Frontal cortex (tissue), 3 donors: ENCODE measurements at regions not wholly inside any gene's neighbourhood (a gene's known extent, or its start where the extent isn't known, plus 50 kb on each side); places are given as distances from the start of the nearest gene placed in this dataset.

Source experiments
- DNase-seq, 2 donors: peaks; one replicate each; pipeline ENCODE4 v3.0.0; 2012; ENCODE audit warnings: low spot score in 2 of 2
- FAIRE-seq: peaks from 2 replicates; lab custom pipeline; 2012; peaks lifted over from hg19 to GRCh38; lab: Jason Lieb, UNC
- donor health status: control.
- donor health status: control.
- donor health status: control.

DNA sequence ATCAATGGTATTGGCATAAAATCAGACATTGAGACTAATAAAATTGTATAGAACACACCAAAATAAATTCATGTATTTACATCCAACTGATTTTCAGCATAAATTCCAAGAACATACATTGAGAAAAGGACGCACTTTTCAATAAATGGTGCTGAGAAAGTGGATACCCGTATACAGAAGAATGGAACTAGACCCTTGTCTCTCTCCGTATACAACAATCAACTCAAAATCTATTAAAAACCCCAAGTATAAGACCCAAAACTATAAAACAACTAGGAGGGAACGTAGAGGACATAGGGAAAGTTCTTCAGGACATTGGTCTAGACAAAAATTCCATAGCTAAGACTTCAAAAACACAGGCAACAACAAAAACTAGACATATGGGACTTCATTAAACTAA, 97.4 kb downstream of the GGTLC2 start:
- no peak for DNase-seq
- FAIRE-seq = no peak

DNA sequence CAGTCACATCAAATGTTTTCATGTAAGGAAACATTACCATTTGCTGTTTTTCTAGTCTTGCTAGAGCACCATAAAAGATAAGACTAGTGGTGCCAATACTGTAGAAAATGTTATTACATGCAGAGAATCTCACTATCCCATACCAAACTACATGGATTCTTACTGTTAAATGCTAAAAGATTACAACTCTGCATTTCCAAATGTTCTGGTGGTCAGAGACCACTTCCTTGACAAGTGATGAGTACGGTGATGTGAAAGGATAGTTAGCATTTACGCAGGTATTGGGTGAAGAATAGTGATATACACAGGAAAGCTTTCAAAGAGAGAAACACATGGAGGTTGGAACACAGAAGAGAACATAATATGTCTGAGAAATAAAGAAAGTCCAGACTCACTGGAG, 98.2 kb downstream of the GGTLC2 start:
- no peak for DNase-seq
- FAIRE-seq = no peak

DNA sequence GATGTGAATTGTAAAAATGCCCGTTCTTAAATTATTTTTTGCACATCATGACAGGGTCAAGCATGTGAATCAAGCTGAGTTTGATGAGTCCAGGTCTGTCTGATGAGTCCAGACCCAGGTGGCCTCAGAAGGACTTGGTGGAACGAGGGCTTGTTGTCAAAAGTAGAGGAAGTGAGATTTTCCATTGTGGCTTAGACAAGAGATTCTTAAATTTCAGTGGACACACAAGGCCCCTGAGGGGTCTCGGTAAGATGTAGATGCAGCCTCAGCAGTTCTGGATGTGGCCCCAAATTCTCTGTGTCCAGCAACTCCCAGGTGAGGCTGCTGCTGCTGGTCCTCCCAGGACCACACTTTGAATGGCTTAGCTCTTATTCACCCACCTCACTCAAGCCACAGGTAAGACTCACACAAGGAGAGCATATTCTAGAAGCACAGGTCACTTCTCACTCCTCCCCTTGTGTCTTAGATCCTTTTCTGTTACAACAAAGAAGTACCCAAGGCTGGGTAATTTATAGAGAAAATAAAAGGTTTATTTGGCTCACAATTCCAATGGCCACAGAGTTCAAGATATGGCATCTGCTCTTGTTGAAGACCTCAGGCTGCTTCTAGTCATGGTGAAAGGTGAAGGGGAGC, 98.8 kb downstream of the GGTLC2 start:
- DNase-seq (no peak), FAIRE-seq (no peak)

DNA sequence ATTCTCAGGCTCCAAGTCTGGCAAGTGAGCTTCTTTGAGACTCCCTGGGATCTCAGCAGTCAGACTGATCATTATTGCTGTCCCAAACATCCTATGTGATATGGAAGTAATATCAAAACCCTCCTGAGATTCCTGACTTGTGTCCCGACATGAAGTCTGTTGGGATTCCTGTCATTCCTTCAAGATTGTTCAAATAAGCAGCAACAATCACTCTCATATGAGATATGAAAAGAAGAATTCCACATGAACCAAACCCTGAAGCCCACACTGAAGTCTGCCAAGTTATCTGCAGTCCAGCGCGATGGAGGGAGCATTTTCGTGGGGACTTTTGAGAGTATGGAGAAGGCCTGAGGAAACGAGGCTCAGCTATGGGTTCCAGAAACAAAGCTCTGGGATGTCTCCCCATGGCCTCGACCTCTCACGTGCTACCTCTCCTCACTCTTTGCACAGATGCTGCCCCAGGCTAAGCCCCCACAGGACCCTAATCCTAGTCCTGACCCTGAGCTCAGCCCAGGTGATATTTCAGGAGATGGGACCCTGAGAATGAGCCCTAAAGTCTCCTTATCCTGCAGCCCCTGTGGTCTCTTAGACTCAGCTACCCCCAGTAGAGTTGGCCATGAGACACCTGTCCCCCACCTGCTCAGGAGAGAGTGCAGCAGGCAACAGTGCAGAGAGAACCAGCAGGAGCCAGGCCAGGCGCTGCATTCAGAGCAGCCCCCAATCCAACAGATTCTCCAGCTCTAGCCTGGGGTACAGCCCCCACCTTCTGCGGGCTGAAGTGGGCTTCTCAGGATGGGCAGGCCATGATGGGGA, 100.2 kb downstream of the GGTLC2 start:
- no peak for FAIRE-seq
- DNase-seq = no peak

DNA sequence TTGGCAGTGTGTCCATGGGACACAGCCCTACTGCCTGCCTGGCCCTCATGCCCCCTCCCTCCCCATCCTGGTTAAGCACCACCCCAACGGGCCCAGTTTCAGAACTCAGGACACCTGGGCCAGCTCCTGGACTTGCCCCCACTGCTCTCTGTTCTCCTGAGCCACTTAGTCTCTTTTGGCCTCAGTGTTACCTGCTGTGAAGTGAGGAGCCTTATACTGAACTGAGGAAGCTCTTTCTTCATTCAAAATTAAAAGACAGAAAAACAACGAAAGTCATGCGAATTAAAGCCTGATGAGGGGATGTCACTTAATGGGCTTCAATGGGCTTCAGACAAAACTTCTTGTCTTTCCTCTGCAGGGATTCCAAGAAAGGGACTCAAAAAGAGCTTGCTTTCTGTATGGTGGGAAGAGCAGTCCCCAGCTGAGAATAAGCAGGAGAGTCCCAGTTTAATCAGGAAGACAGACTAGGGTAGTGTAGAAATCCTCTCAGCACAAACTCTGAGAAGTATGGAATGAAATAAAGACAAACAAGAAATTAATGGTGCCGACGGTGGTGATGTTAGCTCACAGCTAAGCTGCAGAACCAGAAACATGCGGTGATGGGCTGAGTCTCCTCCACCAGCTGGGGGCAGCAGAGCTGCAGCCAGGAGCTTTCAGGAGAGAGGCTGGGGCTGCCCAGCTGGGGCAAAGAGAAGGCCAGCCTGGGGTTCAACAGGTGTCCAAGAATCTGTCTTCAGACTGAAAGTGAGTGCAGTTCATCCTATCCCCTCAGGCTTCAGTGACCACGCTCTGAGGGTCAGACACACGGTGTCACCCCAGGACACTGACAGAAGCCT, 101.0 kb downstream of the GGTLC2 start:
- DNase-seq (no peak), FAIRE-seq (no peak)

DNA sequence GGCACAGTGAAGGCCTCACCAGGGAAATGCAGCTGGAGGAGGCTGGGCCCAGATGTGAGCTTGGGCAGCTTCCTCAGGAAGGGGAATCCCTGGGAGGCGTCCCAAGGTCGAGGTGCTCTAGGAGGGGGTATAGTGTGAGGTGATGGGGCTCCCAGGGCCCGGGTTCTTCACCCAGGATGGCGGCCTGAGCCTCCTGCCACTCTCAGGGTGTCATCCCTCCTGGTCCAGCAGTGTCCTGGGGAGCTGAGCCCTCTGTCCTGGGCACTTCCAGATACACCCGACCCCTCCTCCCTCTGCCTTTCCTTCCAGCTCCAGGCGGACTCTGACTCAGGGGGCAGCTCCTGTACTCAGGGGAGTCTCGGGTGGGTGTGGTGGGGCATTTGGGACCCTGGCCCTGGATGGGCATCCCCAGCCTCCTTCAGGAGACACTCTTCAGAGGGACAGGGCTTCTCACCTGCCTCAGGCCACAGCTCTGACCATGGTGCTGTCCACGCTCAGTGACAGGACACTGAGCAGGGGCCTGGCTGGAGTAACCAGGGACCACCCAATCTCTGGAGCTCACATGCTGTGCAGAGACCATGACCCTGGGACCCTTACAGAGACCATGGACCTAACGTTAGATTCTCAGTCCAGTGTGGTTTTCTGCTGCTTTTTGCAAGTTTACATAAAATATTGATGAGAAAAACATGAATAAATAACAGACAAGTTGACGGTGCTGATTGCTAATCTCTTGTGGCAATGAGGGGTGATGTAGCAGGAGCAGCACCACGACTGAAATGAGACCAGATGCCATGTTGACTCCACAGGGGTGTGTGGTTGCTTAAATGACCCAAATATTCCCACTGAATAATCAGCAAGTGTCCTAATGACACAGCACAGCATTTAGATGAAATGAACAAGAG, 101.9 kb downstream of the GGTLC2 start:
- DNase-seq (no peak), FAIRE-seq (no peak)

DNA sequence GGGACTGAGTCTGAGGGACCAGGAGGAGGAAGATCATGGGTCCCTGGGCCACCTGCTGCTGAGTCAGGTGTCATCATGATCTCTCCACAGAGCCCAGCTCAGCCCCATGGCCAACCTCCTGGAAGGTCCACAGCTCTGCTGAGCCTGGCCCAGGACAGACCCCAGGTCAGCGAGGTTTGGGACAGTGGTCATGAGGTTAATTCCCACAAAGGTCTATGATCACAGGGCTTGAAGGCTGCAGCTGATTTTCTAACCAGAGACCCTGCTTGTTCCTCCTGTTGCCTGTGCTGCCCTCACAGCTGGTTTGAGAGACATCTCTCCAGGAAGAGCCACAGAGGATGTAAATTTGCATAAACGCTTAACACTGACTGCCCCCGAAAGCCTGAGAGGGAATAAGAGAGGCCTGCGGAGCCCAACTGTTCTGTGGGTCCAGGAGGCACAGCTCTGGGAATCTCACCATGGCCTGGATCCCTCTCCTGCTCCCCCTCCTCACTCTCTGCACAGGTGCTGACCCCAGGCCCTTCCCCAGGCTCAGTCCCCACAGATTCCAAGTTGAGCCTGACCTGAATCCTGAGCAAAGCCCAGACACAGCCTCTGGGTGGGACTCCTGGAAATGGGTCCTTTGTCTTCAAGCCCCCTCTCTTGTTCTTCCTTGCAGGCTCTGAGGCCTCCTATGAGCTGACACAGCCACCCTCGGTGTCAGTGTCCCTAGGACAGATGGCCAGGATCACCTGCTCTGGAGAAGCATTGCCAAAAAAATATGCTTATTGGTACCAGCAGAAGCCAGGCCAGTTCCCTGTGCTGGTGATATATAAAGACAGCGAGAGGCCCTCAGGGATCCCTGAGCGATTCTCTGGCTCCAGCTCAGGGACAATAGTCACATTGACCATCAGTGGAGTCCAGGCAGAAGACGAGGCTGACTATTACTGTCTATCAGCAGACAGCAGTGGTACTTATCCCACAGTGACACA, 102.8 kb downstream of the GGTLC2 start:
- FAIRE-seq = no peak
- no peak for DNase-seq

DNA sequence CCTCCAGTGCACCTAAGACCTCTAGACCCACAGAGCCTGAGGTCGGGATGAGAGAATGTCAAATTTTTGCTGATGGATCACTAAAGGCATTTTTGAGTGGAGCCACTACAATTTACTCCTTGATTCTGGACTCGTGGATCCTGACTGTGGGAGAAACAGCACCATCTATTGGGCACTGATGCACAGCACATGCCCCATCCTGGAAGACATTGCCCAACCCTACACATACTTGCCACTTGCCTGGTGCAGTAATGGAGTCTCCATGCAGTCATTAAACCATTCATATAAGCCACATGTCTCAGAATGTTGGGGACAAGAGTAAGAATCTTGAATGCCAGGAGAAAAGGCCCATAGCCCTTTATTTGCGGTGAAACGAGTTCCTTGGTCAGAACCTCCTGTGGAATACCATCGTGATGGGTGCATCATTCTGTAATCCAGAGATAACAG, 103.9 kb downstream of the GGTLC2 start:
- FAIRE-seq = peak; percentile 24
- peak; percentile 16 to 26 for DNase-seq

DNA sequence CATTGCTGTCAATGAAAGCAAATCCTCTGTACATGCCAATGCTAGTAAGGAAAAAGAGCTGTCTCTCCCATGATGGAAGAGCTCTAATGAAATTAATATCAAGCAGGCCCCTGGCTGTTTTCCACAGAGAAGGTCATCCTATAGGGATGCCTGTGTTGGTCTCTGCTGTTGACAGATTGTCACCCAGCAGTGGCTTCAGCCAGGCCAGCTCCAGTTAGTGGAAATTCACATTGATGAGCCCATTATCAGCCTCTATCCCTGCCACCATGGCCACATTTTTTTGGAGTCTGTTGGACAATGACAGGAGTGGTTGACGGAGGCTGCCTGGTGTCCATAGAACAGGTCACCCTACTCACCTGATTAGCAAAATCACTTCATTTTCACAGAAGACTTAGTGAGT, 104.3 kb downstream of the GGTLC2 start:
- DNase-seq (no peak), FAIRE-seq (no peak)

DNA sequence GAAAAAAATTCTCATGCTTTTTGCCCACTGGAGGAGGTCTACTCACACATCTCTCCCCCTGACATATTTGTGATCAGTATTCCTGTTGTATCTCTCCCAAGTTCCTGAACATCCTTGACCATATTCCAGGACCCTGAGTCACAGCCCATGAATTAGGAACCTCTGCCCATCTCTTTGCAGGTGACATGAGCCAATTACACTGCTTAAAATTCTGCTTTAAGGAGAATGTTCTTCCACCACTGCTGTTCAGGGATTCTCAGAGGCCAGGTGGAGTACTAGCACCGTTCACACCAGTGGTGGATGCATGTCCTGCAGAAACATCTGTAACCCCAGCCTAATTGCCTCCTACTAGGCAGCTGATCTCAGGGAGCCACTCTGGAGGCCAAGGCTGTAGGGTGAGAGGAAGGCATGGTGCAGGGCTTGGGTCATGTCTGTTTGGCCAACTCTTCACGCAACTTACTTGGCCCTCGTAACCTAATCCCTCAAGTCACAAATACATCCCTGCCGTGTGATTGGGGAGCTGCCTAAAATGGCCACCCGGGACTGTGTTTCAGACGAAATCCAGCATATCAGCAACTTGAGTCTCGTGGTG, 104.8 kb downstream of the GGTLC2 start:
- FAIRE-seq (no peak), DNase-seq (no peak)

DNA sequence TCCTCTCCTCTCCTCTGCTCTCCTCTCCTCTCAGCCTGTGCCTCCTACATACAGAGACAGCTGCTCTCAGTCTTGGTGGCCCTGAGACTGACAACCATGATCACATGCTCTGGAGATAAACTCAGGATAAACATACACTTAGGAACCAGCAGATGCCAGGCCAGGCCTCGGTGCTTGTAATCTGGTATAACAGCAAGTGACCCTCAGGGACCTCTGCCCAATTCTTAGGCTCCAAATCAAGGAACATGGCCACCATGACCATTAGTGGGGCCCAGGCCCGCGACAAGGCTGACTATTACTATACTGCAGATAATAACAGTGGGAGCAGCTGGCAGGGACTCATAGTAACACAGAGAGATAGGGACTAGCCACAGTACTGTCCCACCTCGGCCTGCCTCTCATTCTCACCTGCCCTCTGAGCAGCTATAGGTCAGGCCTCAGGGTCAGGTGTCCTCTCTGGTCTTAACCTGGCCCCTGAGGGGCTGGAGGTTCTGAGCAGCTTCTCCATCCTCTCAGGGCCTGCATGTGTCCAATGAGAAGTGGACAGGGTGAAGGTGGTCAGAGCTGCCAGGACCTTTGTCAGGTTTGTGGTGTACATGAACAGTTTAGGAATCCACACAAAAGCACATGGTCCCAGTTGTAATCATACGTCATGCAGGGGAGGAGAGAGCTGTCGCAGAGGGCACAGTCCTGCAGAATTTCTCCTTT, 106.1 kb downstream of the GGTLC2 start:
- FAIRE-seq = no peak

DNA sequence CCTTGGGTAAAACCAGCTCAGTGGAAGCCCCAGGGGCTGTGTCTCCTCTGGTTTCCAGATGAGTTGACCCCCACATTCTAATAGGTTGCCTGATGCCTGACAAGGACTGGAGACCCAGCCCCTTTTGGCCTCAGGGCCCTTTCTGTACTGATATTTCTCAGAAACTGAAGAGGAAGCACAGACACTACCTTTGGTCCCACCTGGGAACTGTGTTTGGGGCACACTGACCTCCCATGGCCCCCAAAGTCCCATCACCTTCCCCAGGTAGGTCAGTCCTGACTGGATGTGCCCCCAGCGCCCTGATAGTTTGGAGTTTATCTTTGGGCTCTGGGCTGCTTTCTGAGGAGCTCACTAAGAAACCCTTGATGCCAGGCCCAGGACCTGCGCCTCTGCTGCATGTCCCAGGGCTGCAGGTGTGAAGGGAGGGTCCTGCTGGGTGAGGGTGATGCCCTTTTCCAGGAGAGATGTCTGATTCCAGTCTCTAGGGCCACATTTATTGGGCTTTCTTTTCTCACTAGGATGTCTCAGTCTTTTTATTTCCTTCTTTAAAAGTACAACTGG, 106.7 kb downstream of the GGTLC2 start:
- FAIRE-seq (no peak), DNase-seq (no peak)

More for the DNA sequence above, 106.1 kb downstream of the GGTLC2 start:
- no peak for DNase-seq

DNA sequence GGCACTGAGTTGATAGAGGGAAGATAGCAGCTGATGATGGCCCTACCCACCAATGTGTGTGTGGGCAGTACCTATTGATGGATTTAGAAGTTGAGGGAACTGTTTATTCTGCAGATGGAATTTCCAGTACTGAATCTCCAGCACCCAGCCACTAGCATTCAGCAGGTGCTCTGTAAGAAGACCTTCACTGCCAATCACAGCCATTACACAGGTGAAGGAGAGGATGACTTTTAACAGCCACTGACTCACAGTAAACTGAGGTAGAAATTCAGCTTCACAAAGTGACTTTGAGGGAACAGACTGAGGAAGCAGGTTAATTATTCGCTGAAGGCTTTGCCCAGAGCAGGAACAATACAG, 107.8 kb downstream of the GGTLC2 start:
- DNase-seq (no peak), FAIRE-seq (no peak)

DNA sequence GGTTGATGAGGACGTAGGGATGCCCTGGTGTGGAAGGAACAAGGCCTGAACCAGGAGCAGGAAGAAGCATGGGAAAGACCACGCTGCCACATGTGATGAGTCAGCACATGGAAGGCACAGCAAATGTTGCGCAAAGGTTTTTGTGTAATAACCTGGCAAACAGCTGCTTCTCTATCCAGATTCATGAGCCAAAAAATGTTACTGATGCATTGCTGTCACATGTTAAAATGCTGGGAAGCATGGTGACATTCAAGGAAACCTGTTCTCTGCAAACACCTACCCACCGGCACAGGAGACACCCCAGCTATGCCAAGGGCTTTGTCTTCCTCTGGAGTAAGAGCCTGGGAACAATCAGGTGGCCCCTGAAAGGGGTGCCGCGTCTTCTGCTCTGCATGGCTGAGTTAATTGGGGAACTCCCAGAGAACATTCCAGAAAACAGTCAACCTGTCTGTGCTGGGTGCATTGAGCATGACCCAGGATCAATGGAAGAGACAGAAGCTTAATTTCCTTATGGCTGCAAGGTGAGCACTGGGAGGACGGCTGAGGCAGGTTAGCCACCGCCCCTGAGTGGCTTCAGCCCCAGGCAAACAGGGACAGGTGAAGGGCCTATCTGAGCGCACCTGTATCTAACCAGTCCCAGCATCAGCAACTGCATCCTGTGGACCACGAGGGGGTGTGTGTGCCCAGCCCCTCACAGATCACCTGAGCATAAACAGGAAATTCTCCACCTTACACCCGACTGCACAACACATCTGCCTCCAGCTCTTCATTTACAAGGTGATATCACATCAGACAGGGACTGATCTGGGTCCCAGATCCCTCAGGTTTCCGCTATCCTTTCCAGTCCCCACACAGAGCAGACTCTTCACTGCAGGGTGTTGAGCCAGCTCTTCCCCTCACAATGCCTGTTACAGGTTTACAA, 108.4 kb downstream of the GGTLC2 start:
- FAIRE-seq = no peak
- no peak for DNase-seq

DNA sequence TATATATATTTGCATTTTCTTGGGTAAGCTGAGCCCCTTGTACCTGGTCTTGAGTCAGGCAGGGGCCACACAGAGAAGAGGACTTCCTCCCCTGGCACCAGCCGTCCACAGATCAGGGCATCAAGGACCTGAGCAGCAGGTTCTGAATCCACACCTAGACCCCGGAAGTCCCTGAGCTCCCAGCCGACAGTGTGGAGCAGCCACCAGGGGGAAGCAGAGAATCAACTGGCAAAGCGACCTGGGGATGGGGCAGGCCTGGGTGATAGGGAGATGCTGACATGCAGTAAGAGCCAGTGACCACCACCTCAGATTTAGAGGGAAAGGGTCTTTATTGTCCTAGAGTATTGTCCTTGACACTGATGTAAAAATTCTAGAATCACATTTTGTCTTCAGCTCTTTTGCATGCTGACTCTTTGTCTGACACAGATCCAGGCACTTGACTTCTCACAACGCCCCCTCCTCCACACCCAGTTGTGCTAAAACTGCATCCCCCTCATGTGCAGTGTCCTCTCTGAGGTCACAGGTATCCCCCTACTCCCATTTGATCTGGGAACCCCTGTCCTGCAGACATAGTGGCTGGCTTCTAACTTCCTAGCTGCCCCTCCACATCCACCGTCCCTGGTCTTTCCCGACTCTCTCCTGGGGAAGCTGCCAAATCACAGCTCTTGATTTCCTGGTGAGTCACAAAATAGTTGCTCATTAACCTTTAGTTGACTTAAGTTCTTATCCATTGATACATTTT, 109.3 kb downstream of the GGTLC2 start:
- DNase-seq (peak in 1 of 2 donors; percentile 29), FAIRE-seq (no peak)

DNA sequence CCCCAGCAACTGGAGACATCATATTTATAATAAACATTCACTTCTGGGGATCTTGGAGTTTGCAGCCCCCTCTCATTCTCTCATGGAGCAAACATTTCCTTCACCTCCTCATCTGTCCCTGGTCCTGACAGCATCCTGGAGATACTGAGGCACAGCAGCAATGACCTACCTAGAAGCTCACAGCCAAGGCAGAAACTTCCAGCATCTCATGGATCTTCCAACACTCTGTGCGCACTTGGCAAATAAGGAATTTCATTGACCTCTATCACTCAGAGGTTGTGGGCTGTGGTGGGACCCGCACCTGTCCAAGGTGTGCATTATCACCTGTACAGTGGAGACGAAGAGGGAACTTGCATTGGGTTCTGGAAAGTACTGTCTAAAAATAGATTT, 109.8 kb downstream of the GGTLC2 start:
- FAIRE-seq = no peak
- no peak for DNase-seq
